Esophagus squamous epithelium (tissue), 4 donors: ENCODE measurements at regions not wholly inside any gene's neighbourhood (a gene's known extent, or its start where the extent isn't known, plus 50 kb on each side); places are given as distances from the start of the nearest gene placed in this dataset.

Source experiments
- POLR2A ChIP-seq, 4 donors: fragments of 450-650 bp; IDR thresholded peaks; one replicate each; pipeline ENCODE4 v1.6.1; 2017; ENCODE audit warnings: antibody characterized with exemption in 4 of 4, mild to moderate bottlenecking in 4 of 4, moderate library complexity in 3 of 4
- TF ChIP-seq, protein P1 (sequence below), 6 experiments: fragments of 450-650 bp in 4 of 6; fragments of 200-600 bp in 2 of 6; sonication (generic) in 2 of 6; IDR thresholded peaks; one replicate each; pipeline ENCODE4 v1.5.1; 2016 to 2019; ENCODE audit warnings: antibody characterized with exemption in 6 of 6, mild to moderate bottlenecking in 4 of 6, moderate library complexity in 4 of 6

DNA sequence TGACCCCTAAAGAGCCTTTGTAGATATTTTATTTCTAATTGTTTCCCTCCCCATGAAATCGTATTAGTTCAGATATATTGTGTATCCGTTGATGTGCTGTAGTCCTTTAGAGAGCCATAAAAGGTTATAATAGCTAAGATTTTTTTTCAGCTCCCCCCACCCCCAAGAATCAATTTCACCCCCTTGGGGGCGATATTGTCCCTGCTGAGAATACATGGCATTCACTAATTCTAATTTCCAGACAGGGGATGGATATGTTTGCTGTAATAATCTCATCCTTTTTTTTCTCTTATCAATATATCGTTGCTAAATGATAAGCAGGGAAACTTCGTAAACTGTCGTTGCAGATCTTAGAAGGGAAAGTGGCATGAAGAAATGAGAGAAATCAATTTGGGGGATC lies 530.7 kb downstream of the TMEM182 start:
- TF ChIP-seq, protein P1, sequence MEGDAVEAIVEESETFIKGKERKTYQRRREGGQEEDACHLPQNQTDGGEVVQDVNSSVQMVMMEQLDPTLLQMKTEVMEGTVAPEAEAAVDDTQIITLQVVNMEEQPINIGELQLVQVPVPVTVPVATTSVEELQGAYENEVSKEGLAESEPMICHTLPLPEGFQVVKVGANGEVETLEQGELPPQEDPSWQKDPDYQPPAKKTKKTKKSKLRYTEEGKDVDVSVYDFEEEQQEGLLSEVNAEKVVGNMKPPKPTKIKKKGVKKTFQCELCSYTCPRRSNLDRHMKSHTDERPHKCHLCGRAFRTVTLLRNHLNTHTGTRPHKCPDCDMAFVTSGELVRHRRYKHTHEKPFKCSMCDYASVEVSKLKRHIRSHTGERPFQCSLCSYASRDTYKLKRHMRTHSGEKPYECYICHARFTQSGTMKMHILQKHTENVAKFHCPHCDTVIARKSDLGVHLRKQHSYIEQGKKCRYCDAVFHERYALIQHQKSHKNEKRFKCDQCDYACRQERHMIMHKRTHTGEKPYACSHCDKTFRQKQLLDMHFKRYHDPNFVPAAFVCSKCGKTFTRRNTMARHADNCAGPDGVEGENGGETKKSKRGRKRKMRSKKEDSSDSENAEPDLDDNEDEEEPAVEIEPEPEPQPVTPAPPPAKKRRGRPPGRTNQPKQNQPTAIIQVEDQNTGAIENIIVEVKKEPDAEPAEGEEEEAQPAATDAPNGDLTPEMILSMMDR (IDR thresholded peaks at IDR 0.05), result no peak
- no peak for TF ChIP-seq POLR2A (IDR thresholded peaks at IDR 0.05)
